ENCODE measurements at regions not wholly inside any gene's neighbourhood (a gene's known extent, or its start where the extent isn't known, plus 50 kb on each side); places are given as distances from the start of the nearest gene placed in this dataset.

DNA sequence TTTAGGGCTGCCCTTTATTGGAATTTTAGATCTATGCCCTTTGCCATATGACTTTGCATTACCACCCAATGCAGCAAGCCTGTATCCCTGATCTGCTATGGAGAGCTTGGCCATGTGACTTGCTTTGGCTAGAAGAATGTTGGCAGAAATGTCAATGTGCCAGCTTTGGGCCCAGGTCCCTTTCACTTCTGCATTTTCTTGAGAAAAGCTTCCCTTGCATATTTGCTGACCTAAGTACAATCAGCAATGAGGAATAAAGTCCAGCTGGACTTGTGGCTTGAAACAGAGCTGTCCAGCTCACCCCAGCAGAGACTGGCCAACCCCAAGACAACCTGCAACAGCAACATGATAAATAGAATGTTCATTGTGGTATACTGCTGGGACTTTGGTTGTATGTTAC, 135.9 kb downstream of the PAH start:
- no peak overlapping the region for H3K4me3 ChIP-seq (ENCODE audit: low read depth, low read length)
- TF ChIP-seq, protein P1, sequence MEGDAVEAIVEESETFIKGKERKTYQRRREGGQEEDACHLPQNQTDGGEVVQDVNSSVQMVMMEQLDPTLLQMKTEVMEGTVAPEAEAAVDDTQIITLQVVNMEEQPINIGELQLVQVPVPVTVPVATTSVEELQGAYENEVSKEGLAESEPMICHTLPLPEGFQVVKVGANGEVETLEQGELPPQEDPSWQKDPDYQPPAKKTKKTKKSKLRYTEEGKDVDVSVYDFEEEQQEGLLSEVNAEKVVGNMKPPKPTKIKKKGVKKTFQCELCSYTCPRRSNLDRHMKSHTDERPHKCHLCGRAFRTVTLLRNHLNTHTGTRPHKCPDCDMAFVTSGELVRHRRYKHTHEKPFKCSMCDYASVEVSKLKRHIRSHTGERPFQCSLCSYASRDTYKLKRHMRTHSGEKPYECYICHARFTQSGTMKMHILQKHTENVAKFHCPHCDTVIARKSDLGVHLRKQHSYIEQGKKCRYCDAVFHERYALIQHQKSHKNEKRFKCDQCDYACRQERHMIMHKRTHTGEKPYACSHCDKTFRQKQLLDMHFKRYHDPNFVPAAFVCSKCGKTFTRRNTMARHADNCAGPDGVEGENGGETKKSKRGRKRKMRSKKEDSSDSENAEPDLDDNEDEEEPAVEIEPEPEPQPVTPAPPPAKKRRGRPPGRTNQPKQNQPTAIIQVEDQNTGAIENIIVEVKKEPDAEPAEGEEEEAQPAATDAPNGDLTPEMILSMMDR (IDR thresholded peaks at IDR 0.05; ENCODE audit: low read depth, low read length), result no peak

DNA sequence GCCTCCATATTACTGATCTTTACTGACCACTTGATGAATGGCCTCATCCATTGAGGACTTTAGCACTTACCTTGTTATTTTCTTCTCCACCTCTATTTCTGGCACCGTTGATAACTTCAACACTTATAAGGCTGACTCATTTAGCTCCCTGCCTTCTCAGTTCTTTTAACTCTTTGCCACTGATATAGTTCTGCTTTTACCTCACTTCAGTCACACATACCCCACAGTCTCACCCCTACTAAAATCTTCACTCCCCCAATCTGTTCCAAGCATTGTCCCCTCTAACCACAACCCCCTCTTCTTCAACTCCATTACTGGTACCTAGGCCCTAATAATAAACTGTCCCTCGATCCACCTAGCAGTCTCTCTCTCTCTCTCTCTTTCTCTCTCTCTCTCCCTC, 141.0 kb downstream of the PAH start:
- no peak overlapping the region for H3K4me3 ChIP-seq (ENCODE audit: low read depth, low read length)
- TF ChIP-seq, protein P1 (IDR thresholded peaks at IDR 0.05; ENCODE audit: low read depth, low read length), result no peak

DNA sequence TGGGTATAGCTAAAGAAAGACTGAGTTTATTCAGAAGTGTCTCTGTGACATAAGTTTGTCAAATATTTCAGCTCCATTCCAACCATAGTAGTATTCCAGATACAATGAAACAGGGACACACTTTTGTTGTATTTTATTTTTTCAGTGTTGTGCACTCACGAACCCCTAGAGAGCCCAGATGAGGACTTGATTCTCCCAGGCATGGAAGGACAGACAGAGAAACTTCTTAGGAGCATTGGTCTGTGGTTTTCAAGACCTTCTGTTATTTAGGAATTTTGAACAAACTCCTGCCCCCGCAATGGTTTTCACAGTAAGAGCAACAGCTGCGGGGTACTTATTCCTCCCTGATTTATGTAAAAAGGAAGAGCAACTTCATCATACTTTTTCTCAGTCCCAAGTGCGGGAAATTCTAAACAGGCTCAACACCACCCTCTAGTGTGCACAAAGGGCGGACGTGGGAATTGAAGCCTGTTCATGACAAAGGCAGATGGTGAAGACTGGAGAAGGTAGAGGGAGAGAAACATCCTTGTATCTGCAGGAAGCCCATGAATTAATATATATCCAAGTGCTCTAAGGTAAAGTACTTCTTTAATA, 147.6 kb downstream of the PAH start:
- TF ChIP-seq, protein P1 (IDR thresholded peaks at IDR 0.05; ENCODE audit: low read depth, low read length), result peak; percentile 69
- H3K4me3 ChIP-seq (ENCODE audit: low read depth, low read length), result no peak overlapping the region

DNA sequence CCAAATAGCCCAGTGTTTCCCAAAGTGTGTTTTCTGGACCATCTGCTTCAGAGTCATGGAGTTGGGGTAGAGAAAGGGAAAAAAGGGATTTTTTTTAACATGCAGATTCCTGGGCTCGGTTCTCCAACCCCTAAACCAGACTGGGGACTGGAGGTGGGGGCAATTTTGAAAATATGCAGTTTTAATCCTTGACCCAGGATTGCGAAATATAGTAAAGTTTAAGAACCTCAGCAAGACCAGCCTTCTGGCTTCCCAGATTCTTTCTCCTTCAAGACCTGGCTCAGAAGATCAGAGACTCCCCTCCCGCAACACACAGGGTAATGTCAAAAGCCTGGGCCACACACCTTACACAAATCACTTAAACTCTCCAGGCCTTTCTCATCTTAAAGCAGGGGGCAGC, 150.1 kb downstream of the PAH start:
- H3K4me3 ChIP-seq (ENCODE audit: low read depth, low read length), result no peak overlapping the region
- TF ChIP-seq, protein P1 (IDR thresholded peaks at IDR 0.05; ENCODE audit: low read depth, low read length), result no peak

DNA sequence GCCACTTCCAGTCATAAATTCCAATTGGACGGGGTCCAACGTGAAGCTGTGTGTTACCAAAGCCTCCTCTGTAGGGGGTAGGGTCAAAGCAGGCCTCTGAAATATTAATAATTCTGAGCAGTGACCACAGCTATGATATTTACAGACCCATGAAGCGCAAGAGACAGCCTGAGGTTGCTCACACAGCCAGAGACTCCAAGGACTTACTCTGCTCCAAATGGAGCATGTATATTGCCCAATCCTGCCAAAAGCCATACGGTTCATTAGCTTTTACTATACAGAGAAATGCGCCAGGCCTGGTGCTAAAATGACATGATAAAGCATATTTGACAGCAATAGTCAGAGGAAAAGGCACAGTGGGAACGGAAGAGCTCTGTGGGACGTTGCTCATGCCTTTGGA, 151.3 kb downstream of the PAH start:
- TF ChIP-seq, protein P1 (IDR thresholded peaks at IDR 0.05; ENCODE audit: low read depth, low read length), result no peak
- no peak overlapping the region for H3K4me3 ChIP-seq (ENCODE audit: low read depth, low read length)

DNA sequence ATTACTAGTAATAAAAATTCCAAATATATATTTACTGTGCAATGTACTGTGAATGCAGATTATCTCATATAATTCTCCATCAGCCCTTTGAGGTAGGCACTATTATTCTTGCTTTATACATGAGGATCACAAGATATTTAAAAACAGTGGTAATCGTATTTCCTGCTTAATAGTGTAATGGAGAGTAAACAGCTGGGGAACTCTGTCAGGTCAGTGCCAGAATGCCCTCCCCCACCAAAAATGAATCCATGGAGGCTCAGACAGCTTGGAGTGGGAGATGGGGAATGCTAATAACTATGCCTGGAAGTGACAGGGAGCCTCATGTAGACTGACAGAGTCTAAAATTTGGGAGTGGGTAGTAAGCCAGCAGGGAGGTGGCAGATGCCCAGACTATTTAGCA, 153.6 kb downstream of the PAH start:
- TF ChIP-seq, protein P1 (IDR thresholded peaks at IDR 0.05; ENCODE audit: low read depth, low read length), result no peak
- no peak overlapping the region for H3K4me3 ChIP-seq (ENCODE audit: low read depth, low read length)

DNA sequence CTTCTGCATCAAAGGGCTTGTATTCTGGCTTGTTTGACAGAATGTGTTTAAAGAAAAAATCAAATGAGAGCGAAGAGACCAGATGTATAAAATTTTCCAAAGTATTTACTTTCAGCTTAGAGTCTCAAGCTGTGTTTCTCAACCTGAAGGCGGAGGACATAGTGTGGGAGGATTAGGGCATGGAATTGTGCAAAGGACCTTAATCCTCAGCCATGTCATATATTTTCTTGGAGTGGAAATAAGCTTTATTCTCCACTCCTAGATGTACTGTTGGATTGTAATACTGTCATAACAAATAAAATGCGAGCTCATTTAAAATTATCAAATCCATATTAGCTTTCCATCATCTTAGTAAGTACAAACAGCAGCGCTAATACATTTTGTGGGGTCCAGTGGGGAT, 154.0 kb downstream of the PAH start:
- H3K4me3 ChIP-seq (ENCODE audit: low read depth, low read length), result no peak overlapping the region
- TF ChIP-seq, protein P1 (IDR thresholded peaks at IDR 0.05; ENCODE audit: low read depth, low read length), result no peak
